ENCODE measurements at regions not wholly inside any gene's neighbourhood (a gene's known extent, or its start where the extent isn't known, plus 50 kb on each side); places are given as distances from the start of the nearest gene placed in this dataset.

GRCh38 chrX:16511796-16512776 lies 137.9 kb upstream of the S100G start:
- no peak for DNase-seq

- DNase-seq: no peak
These were observed 133.6 kb upstream of the S100G start for GRCh38 chrX:16516232-16516876.

GRCh38 chrX:16517039-16517605 lies 132.8 kb upstream of the S100G start:
- DNase-seq: no peak

- DNase-seq: no peak
These were observed 131.8 kb upstream of the S100G start for GRCh38 chrX:16518131-16518530.

GRCh38 chrX:16524316-16524715 lies 125.6 kb upstream of the S100G start:
- no peak for DNase-seq

GRCh38 chrX:16526003-16526402 lies 124.0 kb upstream of the S100G start:
- no peak for DNase-seq

GRCh38 chrX:16528620-16529019 lies 121.3 kb upstream of the S100G start:
- DNase-seq: no peak

Data from NCI-H748 treated with DMSO at 0.1 percent for 48 hours (cell line).